ENCODE measurements at regions not wholly inside any gene's neighbourhood (a gene's known extent, or its start where the extent isn't known, plus 50 kb on each side); places are given as distances from the start of the nearest gene placed in this dataset.

DNA sequence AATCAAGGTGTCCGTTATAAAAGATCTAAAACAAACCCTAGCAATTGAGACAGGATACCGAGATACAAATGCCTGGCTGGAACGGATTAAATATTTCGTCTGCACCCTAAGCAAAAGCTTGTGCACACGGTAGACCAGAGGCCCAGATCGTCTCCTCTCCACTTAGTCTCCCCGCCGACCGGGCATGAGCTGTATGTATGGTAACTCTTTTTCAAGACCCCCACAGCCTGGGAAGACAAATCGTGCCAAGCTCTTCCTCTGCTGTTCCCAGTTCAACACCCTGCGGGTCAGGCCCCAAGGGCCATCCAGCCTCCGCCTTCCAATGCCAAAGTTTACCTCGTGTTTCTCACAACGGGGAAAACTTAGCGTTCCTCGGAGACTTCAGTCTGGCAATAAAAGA, 285.7 kb upstream of the GALNT17 start:
- Mint-ChIP-seq H3K27me3 (no peaks in the 10 kb centered on the region), H3K4me1 (peaks cover 3% of the 10 kb centered on the region), H3K36me3 (peaks cover 3% of the 10 kb centered on the region), H3K9me3 (peaks cover 13% of the 10 kb centered on the region), H3K27ac (no peak overlapping the region), H3K4me3 (no peak overlapping the region)
- ATAC-seq (ENCODE audit: low read depth) (no peak), DNase-seq (ENCODE audit: low spot score in 2 of 2) (no peak)

DNA sequence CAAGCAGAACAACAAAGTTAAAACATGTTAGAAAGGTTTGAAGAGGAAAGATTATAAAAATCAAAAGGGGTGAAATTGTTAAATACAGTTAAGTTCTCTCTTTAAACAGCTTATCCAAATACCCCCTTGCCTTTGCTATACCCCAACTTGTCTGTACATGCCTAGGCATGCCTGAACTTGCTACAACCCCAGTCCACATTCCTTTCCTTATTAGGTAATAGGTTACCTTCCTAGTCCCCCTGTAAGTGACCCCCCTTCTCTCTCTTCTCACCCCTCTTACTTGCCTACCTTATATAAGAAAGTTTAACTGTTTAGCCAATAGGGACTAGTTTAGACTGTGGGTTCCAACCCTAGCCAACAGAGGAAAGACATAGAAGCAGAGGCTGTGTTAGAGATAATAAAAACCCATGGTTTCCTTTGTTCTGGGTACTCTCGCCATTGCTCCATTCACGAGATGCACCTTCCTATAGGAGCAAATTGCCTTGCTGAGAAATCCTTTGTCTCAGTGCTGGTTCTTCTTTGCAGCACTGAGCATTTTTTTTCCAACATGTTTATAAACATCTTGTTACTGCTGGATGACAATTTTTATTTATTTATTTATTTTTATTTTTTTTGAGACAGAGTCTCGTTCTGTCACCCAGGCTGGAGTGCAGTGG, 282.2 kb upstream of the GALNT17 start:
- ATAC-seq (ENCODE audit: low read depth) (no peak), DNase-seq (ENCODE audit: low spot score in 2 of 2) (no peak)
- peaks cover 13% of the 10 kb centered on the region for H3K9me3 Mint-ChIP-seq
- H3K4me3 Mint-ChIP-seq, result no peak overlapping the region
- peaks cover 3% of the 10 kb centered on the region for H3K36me3 Mint-ChIP-seq
- H3K27ac Mint-ChIP-seq, result no peak overlapping the region
- peaks cover 3% of the 10 kb centered on the region for H3K4me1 Mint-ChIP-seq
- peaks cover 3% of the 10 kb centered on the region for H3K27me3 Mint-ChIP-seq

DNA sequence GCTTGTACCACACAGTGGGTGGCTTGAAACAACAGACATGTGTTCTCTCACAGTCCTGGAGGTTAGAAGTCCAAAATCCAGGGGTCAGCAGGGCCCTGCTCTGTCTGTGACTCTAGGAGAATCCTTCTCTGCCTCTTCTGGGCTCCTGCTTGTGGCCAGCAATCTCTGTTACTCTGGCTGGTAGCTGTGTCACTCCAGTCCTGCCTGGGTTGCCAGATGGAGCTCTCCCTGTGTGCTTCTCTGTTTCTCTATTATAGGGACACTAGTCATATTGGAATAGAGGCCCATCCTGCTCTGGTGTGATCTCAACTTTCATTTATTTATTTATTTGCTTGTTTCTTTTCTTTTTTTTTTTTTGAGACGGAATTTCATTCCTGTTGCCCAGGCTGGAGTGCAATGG, 276.6 kb upstream of the GALNT17 start:
- H3K27ac Mint-ChIP-seq, result no peak overlapping the region
- no peak overlapping the region for H3K4me3 Mint-ChIP-seq
- H3K36me3 Mint-ChIP-seq, result no peaks in the 10 kb centered on the region
- H3K4me1 Mint-ChIP-seq, result no peaks in the 10 kb centered on the region
- no peak for DNase-seq (ENCODE audit: low spot score in 2 of 2)
- no peak for ATAC-seq (ENCODE audit: low read depth)
- H3K27me3 Mint-ChIP-seq, result peaks cover 4% of the 10 kb centered on the region
- H3K9me3 Mint-ChIP-seq, result peaks cover 6% of the 10 kb centered on the region

GRCh38 chr7:70856901-70857630, 274.9 kb upstream of the GALNT17 start:
- peak; percentile 32 to 43 for DNase-seq (ENCODE audit: low spot score in 2 of 2)
- no peaks in the 10 kb centered on the region for H3K36me3 Mint-ChIP-seq
- no peaks in the 10 kb centered on the region for H3K4me1 Mint-ChIP-seq

GRCh38 chr7:70857793-70858545, 274.0 kb upstream of the GALNT17 start:
- no peaks in the 10 kb centered on the region for H3K36me3 Mint-ChIP-seq
- no peak overlapping the region for H3K27ac Mint-ChIP-seq
- no peak for DNase-seq (ENCODE audit: low spot score in 2 of 2)
- no peak for ATAC-seq (ENCODE audit: low read depth)
- peaks cover 2% of the 10 kb centered on the region for H3K27me3 Mint-ChIP-seq
- no peak overlapping the region for H3K4me3 Mint-ChIP-seq
- no peaks in the 10 kb centered on the region for H3K4me1 Mint-ChIP-seq
- peaks cover 6% of the 10 kb centered on the region for H3K9me3 Mint-ChIP-seq

More at GRCh38 chr7:70856901-70857630, 274.9 kb upstream of the GALNT17 start:
- no peak for ATAC-seq (ENCODE audit: low read depth)
- Mint-ChIP-seq H3K27me3 (peaks cover 4% of the 10 kb centered on the region), H3K4me3 (no peak overlapping the region), H3K27ac (no peak overlapping the region), H3K9me3 (peaks cover 6% of the 10 kb centered on the region)

GRCh38 chr7:70867513-70867912, 264.4 kb upstream of the GALNT17 start:
- DNase-seq (ENCODE audit: low spot score in 2 of 2), result no peak
- no peaks in the 10 kb centered on the region for H3K4me1 Mint-ChIP-seq
- no peak overlapping the region for H3K4me3 Mint-ChIP-seq
- peaks cover 2% of the 10 kb centered on the region for H3K36me3 Mint-ChIP-seq
- ATAC-seq (ENCODE audit: low read depth), result no peak
- H3K27me3 Mint-ChIP-seq, result no peaks in the 10 kb centered on the region
- H3K27ac Mint-ChIP-seq, result no peak overlapping the region
- peaks cover 19% of the 10 kb centered on the region for H3K9me3 Mint-ChIP-seq

DNA sequence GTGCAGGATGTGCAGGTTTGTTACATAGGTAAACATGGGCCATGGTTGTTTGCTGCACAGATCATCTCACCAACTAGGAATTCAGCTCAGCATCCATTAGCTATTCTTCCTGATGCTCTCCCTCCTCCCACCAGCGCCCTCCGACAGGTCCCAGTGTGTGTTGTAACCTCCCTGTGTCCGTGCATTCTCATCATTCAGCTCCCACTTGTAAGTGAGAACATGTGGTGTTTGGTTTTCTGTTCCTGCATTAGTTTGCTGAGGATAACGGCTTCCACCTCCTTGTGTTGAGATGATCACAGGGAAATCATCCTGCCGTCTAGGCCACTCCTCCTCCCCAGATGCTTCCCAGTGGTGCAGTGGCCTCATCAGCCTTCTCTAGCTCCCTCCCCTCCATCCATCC, 261.6 kb upstream of the GALNT17 start:
- DNase-seq (ENCODE audit: low spot score in 2 of 2) (no peak), ATAC-seq (ENCODE audit: low read depth) (no peak)
- Mint-ChIP-seq H3K36me3 (peaks cover 2% of the 10 kb centered on the region), H3K27me3 (no peaks in the 10 kb centered on the region), H3K9me3 (peaks cover 11% of the 10 kb centered on the region), H3K27ac (no peak overlapping the region), H3K4me3 (no peak overlapping the region), H3K4me1 (no peaks in the 10 kb centered on the region)

GRCh38 chr7:70872188-70872587, 259.8 kb upstream of the GALNT17 start:
- H3K36me3 Mint-ChIP-seq, result peaks cover 2% of the 10 kb centered on the region
- DNase-seq (ENCODE audit: low spot score in 2 of 2), result no peak
- H3K4me3 Mint-ChIP-seq, result no peak overlapping the region
- H3K27ac Mint-ChIP-seq, result no peak overlapping the region
- H3K4me1 Mint-ChIP-seq, result no peaks in the 10 kb centered on the region
- H3K27me3 Mint-ChIP-seq, result no peaks in the 10 kb centered on the region
- peaks cover 8% of the 10 kb centered on the region for H3K9me3 Mint-ChIP-seq
- ATAC-seq (ENCODE audit: low read depth), result no peak

- H3K27me3 Mint-ChIP-seq, result peaks cover 4% of the 10 kb centered on the region
- H3K27ac Mint-ChIP-seq, result no peak overlapping the region
- no peaks in the 10 kb centered on the region for H3K36me3 Mint-ChIP-seq
- DNase-seq (ENCODE audit: low spot score in 2 of 2) (no peak), ATAC-seq (ENCODE audit: low read depth) (no peak)
- no peaks in the 10 kb centered on the region for H3K4me1 Mint-ChIP-seq
- H3K9me3 Mint-ChIP-seq, result no peaks in the 10 kb centered on the region
- no peak overlapping the region for H3K4me3 Mint-ChIP-seq
Observed at GRCh38 chr7:70881167-70881847, 250.6 kb upstream of the GALNT17 start.

- Mint-ChIP-seq H3K27ac (no peak overlapping the region), H3K27me3 (peaks cover 6% of the 10 kb centered on the region), H3K36me3 (peaks cover 4% of the 10 kb centered on the region), H3K4me3 (no peak overlapping the region), H3K4me1 (no peaks in the 10 kb centered on the region), H3K9me3 (peaks cover 8% of the 10 kb centered on the region)
- ATAC-seq (ENCODE audit: low read depth) (no peak), DNase-seq (ENCODE audit: low spot score in 2 of 2) (no peak)
Observed at GRCh38 chr7:70883750-70884439, 248.0 kb upstream of the GALNT17 start.

DNA sequence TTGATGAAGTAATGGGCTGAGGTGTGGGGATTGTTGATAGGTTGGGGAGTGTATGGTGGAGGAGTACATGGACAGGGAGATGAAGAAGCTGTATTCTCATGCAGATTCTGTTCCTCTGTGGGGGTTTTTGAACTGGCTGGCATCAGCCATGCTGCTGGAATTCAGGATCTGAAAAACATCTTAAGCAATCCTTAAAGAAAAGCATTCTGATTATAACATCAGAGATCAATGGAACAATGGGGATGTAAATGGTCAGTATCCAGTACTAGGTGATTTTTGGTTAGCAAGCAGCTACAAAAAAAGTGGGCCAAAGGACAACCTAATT, 247.5 kb upstream of the GALNT17 start:
- H3K27ac Mint-ChIP-seq, result no peak overlapping the region
- no peaks in the 10 kb centered on the region for H3K4me1 Mint-ChIP-seq
- DNase-seq (ENCODE audit: low spot score in 2 of 2) (no peak), ATAC-seq (ENCODE audit: low read depth) (no peak)
- peaks cover 8% of the 10 kb centered on the region for H3K9me3 Mint-ChIP-seq
- H3K36me3 Mint-ChIP-seq, result peaks cover 4% of the 10 kb centered on the region
- peaks cover 6% of the 10 kb centered on the region for H3K27me3 Mint-ChIP-seq
- no peak overlapping the region for H3K4me3 Mint-ChIP-seq

DNA sequence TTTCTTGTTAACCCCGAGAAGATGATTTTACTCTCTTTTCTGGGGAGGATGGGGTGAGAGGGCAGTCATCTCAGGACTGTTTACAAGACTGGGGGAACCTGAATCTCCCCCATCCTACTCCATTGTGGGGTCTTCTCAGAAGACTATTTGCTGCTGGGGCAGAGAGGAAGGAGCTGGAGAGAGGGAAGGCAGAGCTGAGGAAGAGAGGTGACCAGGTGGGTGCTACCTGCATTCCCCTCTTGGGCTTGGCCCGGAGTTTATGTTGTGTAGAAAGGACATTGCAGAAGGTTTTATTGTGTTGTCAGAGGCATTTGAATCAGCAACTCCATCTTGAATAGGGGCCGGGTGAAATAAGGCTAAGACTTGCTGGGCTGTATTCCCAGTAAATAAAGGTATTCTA, 247.1 kb upstream of the GALNT17 start:
- Mint-ChIP-seq H3K27ac (no peak overlapping the region), H3K9me3 (peaks cover 8% of the 10 kb centered on the region), H3K27me3 (peaks cover 6% of the 10 kb centered on the region), H3K4me1 (no peaks in the 10 kb centered on the region), H3K36me3 (peaks cover 4% of the 10 kb centered on the region), H3K4me3 (no peak overlapping the region)
- DNase-seq (ENCODE audit: low spot score in 2 of 2) (no peak), ATAC-seq (ENCODE audit: low read depth) (no peak)

- Mint-ChIP-seq H3K4me3 (no peak overlapping the region), H3K36me3 (peaks cover 4% of the 10 kb centered on the region), H3K27ac (no peak overlapping the region), H3K9me3 (peaks cover 13% of the 10 kb centered on the region), H3K27me3 (peaks cover 2% of the 10 kb centered on the region), H3K4me1 (no peaks in the 10 kb centered on the region)
- ATAC-seq (ENCODE audit: low read depth) (no peak), DNase-seq (ENCODE audit: low spot score in 2 of 2) (no peak)
Observed at GRCh38 chr7:70886547-70886946, 245.4 kb upstream of the GALNT17 start.
